Chondrocyte (in vitro differentiated cells): ENCODE measurements at regions not wholly inside any gene's neighbourhood (a gene's known extent, or its start where the extent isn't known, plus 50 kb on each side); places are given as distances from the start of the nearest gene placed in this dataset.

Experiments used
- DNase-seq: peaks from one replicate; pipeline ENCODE4 v3.0.0; 2021; ENCODE audit warnings: mixed read lengths, low spot score
- H3K27ac Mint-ChIP-seq: one replicate; pipeline ENCODE4 v1.8.0; 2021; ENCODE audit warnings: mild to moderate bottlenecking, moderate library complexity, mixed read lengths; ENCODE audit not compliant: unreplicated experiment
- H3K27me3 Mint-ChIP-seq: 2 replicates; pipeline ENCODE4 v1.8.0; 2021; ENCODE audit warnings: low read depth, mixed read lengths
- H3K36me3 Mint-ChIP-seq: 2 replicates; pipeline ENCODE4 v1.8.0; 2021; ENCODE audit warnings: low read depth, mixed read lengths
- H3K4me1 Mint-ChIP-seq: 2 replicates; pipeline ENCODE4 v1.8.0; 2021; ENCODE audit warnings: low read depth, mild to moderate bottlenecking, mixed read lengths
- H3K4me3 Mint-ChIP-seq: one replicate; pipeline ENCODE4 v1.8.0; 2021; ENCODE audit warnings: mild to moderate bottlenecking, moderate library complexity, mixed read lengths; ENCODE audit not compliant: unreplicated experiment
- H3K9me3 Mint-ChIP-seq: 2 replicates; pipeline ENCODE4 v1.8.0; 2021; ENCODE audit warnings: low read depth, mixed read lengths
- TF ChIP-seq, protein P1 (sequence below): fragments of 200-600 bp; sonication (generic); IDR thresholded peaks from 2 replicates; pipeline ENCODE4 v1.5.0; 2021; ENCODE audit warnings: antibody characterized with exemption, mild to moderate bottlenecking, moderate library complexity

DNA sequence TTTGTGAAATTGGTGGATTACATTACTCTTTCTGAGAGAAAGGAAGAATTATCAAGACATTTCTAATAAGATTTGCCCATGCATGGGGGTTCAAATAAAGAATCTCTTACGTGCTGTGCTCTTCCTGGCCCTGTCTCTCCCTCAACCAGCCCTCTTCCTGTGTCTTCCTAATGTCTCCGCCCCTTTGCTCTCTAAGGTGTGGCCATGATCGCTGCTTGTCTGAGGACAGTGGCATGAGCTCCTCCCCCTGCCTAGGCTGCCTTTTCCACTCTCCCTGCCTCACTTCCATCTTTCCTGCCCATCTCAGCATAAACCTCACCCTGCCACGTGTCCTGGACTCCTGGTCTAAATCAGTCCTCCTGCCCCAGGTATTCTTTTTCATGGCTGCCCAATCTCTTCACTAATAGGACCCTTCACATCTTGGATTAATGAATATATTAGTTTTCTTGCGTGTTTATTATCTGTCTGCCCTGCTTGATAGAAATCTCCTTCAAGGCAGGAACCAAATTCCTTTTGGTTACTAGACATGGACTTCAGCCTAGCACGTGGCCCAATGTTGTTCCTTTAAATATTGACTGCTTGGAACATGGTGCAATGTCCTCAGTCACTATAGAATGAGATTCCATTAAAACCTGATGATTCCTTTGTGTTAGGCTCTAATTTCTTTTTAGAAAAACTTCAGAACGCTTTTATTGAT lies 122.3 kb downstream of the MTRR start:
- Mint-ChIP-seq H3K4me1 (no peaks in the 10 kb centered on the region), H3K4me3 (no peak overlapping the region), H3K9me3 (peaks cover 2% of the 10 kb centered on the region), H3K27ac (no peak overlapping the region), H3K36me3 (no peaks in the 10 kb centered on the region), H3K27me3 (peaks cover 3% of the 10 kb centered on the region)
- TF ChIP-seq, protein P1, sequence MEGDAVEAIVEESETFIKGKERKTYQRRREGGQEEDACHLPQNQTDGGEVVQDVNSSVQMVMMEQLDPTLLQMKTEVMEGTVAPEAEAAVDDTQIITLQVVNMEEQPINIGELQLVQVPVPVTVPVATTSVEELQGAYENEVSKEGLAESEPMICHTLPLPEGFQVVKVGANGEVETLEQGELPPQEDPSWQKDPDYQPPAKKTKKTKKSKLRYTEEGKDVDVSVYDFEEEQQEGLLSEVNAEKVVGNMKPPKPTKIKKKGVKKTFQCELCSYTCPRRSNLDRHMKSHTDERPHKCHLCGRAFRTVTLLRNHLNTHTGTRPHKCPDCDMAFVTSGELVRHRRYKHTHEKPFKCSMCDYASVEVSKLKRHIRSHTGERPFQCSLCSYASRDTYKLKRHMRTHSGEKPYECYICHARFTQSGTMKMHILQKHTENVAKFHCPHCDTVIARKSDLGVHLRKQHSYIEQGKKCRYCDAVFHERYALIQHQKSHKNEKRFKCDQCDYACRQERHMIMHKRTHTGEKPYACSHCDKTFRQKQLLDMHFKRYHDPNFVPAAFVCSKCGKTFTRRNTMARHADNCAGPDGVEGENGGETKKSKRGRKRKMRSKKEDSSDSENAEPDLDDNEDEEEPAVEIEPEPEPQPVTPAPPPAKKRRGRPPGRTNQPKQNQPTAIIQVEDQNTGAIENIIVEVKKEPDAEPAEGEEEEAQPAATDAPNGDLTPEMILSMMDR: no peak
- DNase-seq: no peak

DNA sequence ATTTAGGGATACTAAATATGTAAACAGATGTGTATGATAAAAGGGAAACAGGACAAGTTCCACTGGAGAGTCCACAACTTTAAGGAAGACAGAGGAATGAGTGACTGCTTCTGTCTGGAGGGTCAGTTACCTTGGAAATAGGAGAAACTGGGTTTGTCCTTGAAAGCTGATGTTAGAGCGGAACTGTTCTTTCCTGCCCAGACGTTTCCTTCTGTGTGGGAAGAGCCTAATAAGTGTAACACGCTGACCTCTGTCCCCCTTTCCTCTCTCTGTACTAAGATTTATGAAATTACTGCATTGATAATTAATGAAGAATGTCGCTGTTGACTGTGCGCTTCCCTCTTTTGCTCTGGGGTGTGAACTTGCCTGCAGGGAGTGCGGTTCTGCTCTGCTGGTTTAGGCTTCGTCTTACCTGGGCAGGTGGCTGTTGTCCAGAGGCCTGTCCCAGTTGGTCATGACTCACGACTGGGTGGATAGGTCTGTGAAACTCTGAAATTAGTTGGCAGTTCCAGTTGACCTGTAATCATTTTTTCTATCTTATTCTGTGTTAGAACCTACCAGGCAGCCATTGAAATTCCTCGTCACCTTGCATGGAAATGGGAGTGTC lies 126.8 kb downstream of the MTRR start:
- no peak for DNase-seq
- Mint-ChIP-seq H3K9me3 (peaks cover 12% of the 10 kb centered on the region), H3K4me1 (no peaks in the 10 kb centered on the region), H3K4me3 (no peak overlapping the region), H3K36me3 (peaks cover 2% of the 10 kb centered on the region), H3K27me3 (peaks cover 1% of the 10 kb centered on the region), H3K27ac (no peak overlapping the region)
- TF ChIP-seq, protein P1: no peak

DNA sequence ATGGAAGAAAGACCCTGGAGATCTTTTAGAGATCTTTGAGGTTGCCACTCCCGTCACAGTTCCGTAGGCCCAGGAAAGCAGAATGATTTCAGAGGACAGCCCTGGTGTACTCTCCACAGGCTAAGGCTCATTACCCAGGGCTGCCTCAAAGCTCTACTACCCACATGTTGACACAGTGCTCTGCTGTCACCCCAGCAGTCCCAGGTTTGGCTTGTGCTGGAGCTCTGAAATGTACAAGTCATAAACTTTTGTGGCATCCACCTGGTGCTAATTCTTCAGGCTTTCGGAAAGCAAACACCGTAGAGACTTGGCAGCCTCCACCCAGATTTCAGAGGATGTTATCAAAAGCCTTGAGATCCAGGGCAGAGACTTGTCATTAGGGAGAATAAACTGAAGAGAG lies 136.5 kb downstream of the MTRR start:
- Mint-ChIP-seq H3K27ac (no peak overlapping the region), H3K4me3 (no peak overlapping the region), H3K36me3 (no peaks in the 10 kb centered on the region), H3K9me3 (peaks cover 28% of the 10 kb centered on the region), H3K27me3 (no peaks in the 10 kb centered on the region), H3K4me1 (no peaks in the 10 kb centered on the region)
- TF ChIP-seq, protein P1: no peak
- no peak for DNase-seq

DNA sequence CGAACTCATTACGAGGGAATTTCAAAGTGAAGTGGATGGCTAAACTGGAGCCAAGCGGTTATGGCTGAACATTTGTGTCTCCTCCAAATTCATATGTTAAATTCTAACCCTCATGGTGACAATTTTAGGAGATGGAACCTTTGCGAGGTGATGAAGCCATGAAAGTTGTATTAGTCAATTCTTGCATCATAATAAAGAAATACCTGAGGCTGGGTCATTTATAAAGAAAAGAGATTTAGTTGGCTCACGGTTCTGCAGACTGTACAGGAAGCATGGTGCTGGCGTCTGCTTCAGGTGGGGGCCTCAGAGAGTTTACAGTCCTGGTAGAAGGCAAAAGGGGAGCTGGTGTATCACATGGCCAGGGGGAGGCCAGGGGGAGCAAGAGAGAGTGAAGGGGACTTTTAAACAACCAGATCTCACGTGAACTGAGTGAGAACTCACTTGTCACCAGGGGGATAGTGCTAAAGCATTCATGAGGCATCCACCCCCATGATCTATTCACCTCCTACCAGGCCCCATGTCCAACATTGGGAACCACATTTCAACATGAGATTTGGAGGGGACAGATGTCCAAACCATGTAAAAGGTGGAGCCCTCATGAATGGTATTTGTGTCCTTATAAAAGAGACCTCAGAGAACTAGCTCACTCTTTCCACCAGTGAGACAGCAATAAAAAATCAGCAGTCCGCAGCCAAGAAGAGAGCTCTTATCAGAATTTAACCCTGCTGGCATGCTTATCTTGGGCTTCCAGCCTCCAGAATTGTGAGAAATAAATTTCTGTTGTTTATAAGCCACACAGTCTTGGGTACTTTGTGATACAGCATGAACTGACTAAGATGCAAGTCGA lies 143.4 kb downstream of the MTRR start:
- no peak overlapping the region for H3K4me3 Mint-ChIP-seq
- TF ChIP-seq, protein P1: no peak
- H3K27ac Mint-ChIP-seq: no peak overlapping the region
- peaks cover 10% of the 10 kb centered on the region for H3K4me1 Mint-ChIP-seq
- no peaks in the 10 kb centered on the region for H3K36me3 Mint-ChIP-seq
- H3K9me3 Mint-ChIP-seq: peaks cover 2% of the 10 kb centered on the region
- H3K27me3 Mint-ChIP-seq: no peaks in the 10 kb centered on the region
- DNase-seq: no peak

DNA sequence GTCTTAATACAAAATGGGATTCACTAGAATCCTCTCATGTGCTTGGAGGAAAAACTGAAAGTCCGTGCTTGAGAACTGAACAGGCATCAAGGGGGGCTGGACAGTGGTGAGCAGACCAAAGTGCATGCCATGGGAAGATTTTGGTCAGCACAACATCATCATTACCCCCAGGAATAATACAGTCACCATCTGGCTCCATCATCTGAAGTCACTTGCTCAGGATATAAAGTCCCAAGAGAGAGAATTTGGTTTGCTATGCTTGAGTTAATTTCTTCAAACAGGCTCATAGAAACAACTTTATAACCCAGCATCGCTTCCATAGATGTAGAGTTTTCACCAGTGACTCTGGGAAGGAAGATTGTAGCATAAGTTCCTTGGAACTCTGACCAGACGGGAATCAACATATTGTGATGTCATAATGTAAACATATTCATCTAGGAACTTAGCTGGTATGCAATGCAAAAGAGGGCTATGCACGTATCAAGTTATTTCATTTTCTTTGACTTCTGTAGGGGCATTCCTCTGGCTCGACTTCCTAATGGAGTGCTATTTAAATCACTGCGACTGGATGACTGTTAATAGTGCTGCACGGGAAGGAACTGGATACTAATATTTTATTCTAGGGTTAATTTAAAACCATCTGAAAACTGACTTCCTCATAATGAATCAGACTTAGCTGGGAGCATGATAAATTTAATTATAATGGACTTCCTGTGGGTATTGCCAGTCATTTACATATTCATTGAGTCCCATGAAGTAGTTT lies 145.2 kb downstream of the MTRR start:
- Mint-ChIP-seq H3K27ac (no peak overlapping the region), H3K9me3 (peaks cover 5% of the 10 kb centered on the region), H3K27me3 (no peaks in the 10 kb centered on the region), H3K4me3 (no peak overlapping the region), H3K36me3 (no peaks in the 10 kb centered on the region), H3K4me1 (peaks cover 10% of the 10 kb centered on the region)
- TF ChIP-seq, protein P1: no peak
- no peak for DNase-seq
